ENCODE measurements at regions not wholly inside any gene's neighbourhood (a gene's known extent, or its start where the extent isn't known, plus 50 kb on each side); places are given as distances from the start of the nearest gene placed in this dataset.

GRCh38 chr2:173808718-173809117 is 156.5 kb downstream of the SP3 start:
- no peak overlapping the region for H3K56ac ChIP-seq (replicated peaks; ENCODE audit: insufficient read length, low read depth, low read length)
- no peak overlapping the region for H3K4ac ChIP-seq (replicated peaks; ENCODE audit: insufficient read length, low read depth, low read length)
- H3K27me3 ChIP-seq (replicated peaks in 1 of 4; ENCODE audit: control insufficient read depth in 3 of 4, extremely low read depth in 1 of 4, insufficient read depth in 3 of 4, low read length in 3 of 4): no peaks in the 10 kb centered on the region
- no peak overlapping the region for H3K27ac ChIP-seq (ENCODE audit: low read depth, low read length)
- no peak overlapping the region; a peak in 1 of 4 replicates for H3K4me2 ChIP-seq (ENCODE audit: insufficient read depth in 1 of 2, low read depth in 2 of 2, low read length in 2 of 2)
- no peak overlapping the region for H2AK5ac ChIP-seq (ENCODE audit: low read depth, low read length)
- H3K9me3 ChIP-seq (ENCODE audit: insufficient read depth in 2 of 2, low read depth in 1 of 2, low read length in 1 of 2): peaks cover 2 to 5% of the 10 kb centered on the region in 2 experiments; a peak in 1 of 4 replicates
- ChIA-PET POLR2A (ENCODE audit: partially characterized antibody) (interaction anchor here (1.0 kb wide), 1 partner anchor 9 kb away, joined by 4 read pairs; no protein-coding TSS in a partner anchor), CTCF (ENCODE audit: partially characterized antibody) (no interaction called here)
- no peak overlapping the region for H2BK15ac ChIP-seq (ENCODE audit: low read length)
- H3K14ac ChIP-seq (ENCODE audit: insufficient read length): no peak overlapping the region
- WGBS, 2 experiments (ENCODE audit: extremely low coverage in 1 of 2, insufficient coverage in 1 of 2, insufficient read length in 1 of 2, insufficient replicate concordance in 2 of 2, low coverage in 1 of 2, low lambda C conversion rate in 2 of 2, missing lambda C conversion rate in 1 of 2): 63% methylated on average over 2 of the region's 2 CpGs; no CpG with 5 or more reads in 1 of the 2 experiments
- H3K9ac ChIP-seq (replicated peaks in 1 of 4; ENCODE audit: extremely low read depth in 1 of 4, low read depth in 3 of 4, low read length in 3 of 4): no peak overlapping the region
- no peaks in the 10 kb centered on the region for H4K20me1 ChIP-seq (replicated peaks in 1 of 2; ENCODE audit: control insufficient read depth in 1 of 2, insufficient read depth in 2 of 2, low read length in 2 of 2)
- H4K5ac ChIP-seq (ENCODE audit: insufficient read length, low read depth, low read length): no peak overlapping the region
- no peak overlapping the region for H4K91ac ChIP-seq (replicated peaks; ENCODE audit: insufficient read length, low read length)
- H3K18ac ChIP-seq (ENCODE audit: extremely low read depth, low read length): no peak overlapping the region
- H2BK12ac ChIP-seq (ENCODE audit: low read depth, low read length): no peak overlapping the region
- no peak overlapping the region for H2BK5ac ChIP-seq (ENCODE audit: low read depth, low read length)
- peak in 1 of 2 experiments; percentile 20 for DNase-seq (ENCODE audit: low read depth in 1 of 2, low spot score in 2 of 2)
- no peak overlapping the region for H4K8ac ChIP-seq (ENCODE audit: extremely low read depth, insufficient read depth, low read length)
- H3K4me3 ChIP-seq (ENCODE audit: extremely low read depth in 1 of 4, insufficient read depth in 2 of 4, low read depth in 3 of 4, low read length in 4 of 4): no peak overlapping the region
- H2BK20ac ChIP-seq (ENCODE audit: low read length): no peak overlapping the region
- no peak for FAIRE-seq
- H3K79me2 ChIP-seq (ENCODE audit: control insufficient read depth in 1 of 2, insufficient read depth in 2 of 2, low read length in 2 of 2): no peaks in the 10 kb centered on the region
- H2BK120ac ChIP-seq (replicated peaks; ENCODE audit: low read depth, low read length): no peak overlapping the region
- TF ChIP-seq SP4 (IDR thresholded peaks at IDR 0.05; ENCODE audit: low read length) (no peak), TAF7 (optimal IDR thresholded peaks at IDR 0.05; ENCODE audit: borderline replicate concordance, low read depth, low read length) (no peak), TEAD4 (IDR thresholded peaks at IDR 0.05; ENCODE audit: low read depth, low read length) (no peak), EP300 (IDR thresholded peaks at IDR 0.05; ENCODE audit: borderline replicate concordance in 1 of 2, low read depth in 2 of 2, low read length in 2 of 2) (no peak), EGR1 (IDR thresholded peaks at IDR 0.05; ENCODE audit: borderline replicate concordance, low read depth, low read length) (no peak), TBP (IDR thresholded peaks at IDR 0.05; ENCODE audit: low read depth, low read length) (no peak), CEBPB (IDR thresholded peaks at IDR 0.05; ENCODE audit: low read depth, low read length) (no peak), KDM1A (IDR thresholded peaks at IDR 0.05; ENCODE audit: borderline replicate concordance, low read length) (no peak), SIRT6 (IDR thresholded peaks at IDR 0.05; ENCODE audit: low read length) (no peak), SIX5 (IDR thresholded peaks at IDR 0.05; ENCODE audit: low read depth, low read length) (no peak)
- H2AFZ ChIP-seq (ENCODE audit: low read length): no peak overlapping the region
- H3K23me2 ChIP-seq (ENCODE audit: low read depth, low read length): no peaks in the 10 kb centered on the region
- H3K23ac ChIP-seq (ENCODE audit: insufficient read length): no peak overlapping the region
- no peaks in the 10 kb centered on the region for H3K4me1 ChIP-seq (replicated peaks in 1 of 4; ENCODE audit: control insufficient read depth in 3 of 4, insufficient read depth in 4 of 4, low read length in 3 of 4)
- no peaks in the 10 kb centered on the region for H3K36me3 ChIP-seq (ENCODE audit: control insufficient read depth in 2 of 4, insufficient read depth in 4 of 4, low read length in 3 of 4)
- no peaks in the 10 kb centered on the region for H3K79me1 ChIP-seq (ENCODE audit: low read depth, low read length)
